PC-9 (cell line): ENCODE measurements at regions not wholly inside any gene's neighbourhood (a gene's known extent, or its start where the extent isn't known, plus 50 kb on each side); places are given as distances from the start of the nearest gene placed in this dataset.

ENCODE experiments used
- BruUV-seq: library from RNA; stranded (reverse); fragments of 400-500 nt; replicated peaks from 2 replicates; lab custom pipeline; 2021; lab: Mats Ljungman, UMichigan
- CTCF ChIA-PET: fragments of 300-600 bp; sonication (Branson Sonifier 250); formaldehyde crosslinking; loops from one replicate; lab custom pipeline; 2022; ENCODE audit warnings: antibody characterized with exemption; lab: Charles Lee
- POLR2A ChIA-PET: fragments of 300-600 bp; sonication (Branson Sonifier 250); formaldehyde crosslinking; loops from one replicate; lab custom pipeline; 2022; ENCODE audit warnings: antibody characterized with exemption; ENCODE audit not compliant: unreplicated experiment; lab: Charles Lee
- DNase-seq, 2 experiments: peaks; one replicate each; pipeline versions ENCODE4 v3.0.0 to v3.0.0-alpha.2; 2015 to 2022; ENCODE audit warnings: mixed read lengths in 1 of 2
- H2AFZ ChIP-seq: fragments of 200-600 bp; sonication (generic); 2 replicates; pipeline ENCODE4 v1.8.1; 2017; ENCODE audit warnings: antibody characterized with exemption
- H3F3A ChIP-seq: fragments of 200-600 bp; sonication (generic); 2 replicates; pipeline ENCODE4 v1.8.1; 2017; ENCODE audit warnings: antibody characterized with exemption, mild to moderate bottlenecking, low read depth; ENCODE audit not compliant: insufficient read depth
- H3K27ac ChIP-seq: fragments of 200-600 bp; sonication (generic); 2 replicates; pipeline ENCODE4 v1.6.1; 2016; ENCODE audit warnings: mixed run types
- H3K27me3 ChIP-seq: fragments of 200-600 bp; sonication (generic); 2 replicates; pipeline ENCODE4 v1.6.1; 2016; ENCODE audit warnings: low read depth, mixed run types; ENCODE audit not compliant: insufficient read depth
- H3K36me3 ChIP-seq: fragments of 200-600 bp; sonication (generic); 2 replicates; pipeline ENCODE4 v1.6.1; 2016; ENCODE audit warnings: low read depth, mixed run types
- H3K4me1 ChIP-seq: fragments of 200-600 bp; sonication (generic); replicated peaks from 2 replicates; pipeline ENCODE4 v1.6.1; 2016; ENCODE audit warnings: mixed run types; ENCODE audit not compliant: insufficient read depth
- H3K4me2 ChIP-seq: fragments of 200-600 bp; sonication (generic); 2 replicates; pipeline ENCODE4 v1.6.1; 2017; ENCODE audit warnings: mixed run types
- H3K4me3 ChIP-seq: fragments of 200-600 bp; sonication (generic); 2 replicates; pipeline ENCODE4 v1.6.1; 2016; ENCODE audit warnings: mixed run types
- H3K79me2 ChIP-seq: fragments of 200-600 bp; sonication (generic); 2 replicates; pipeline ENCODE4 v1.6.1; 2017; ENCODE audit warnings: low read depth, mixed run types
- H3K9me2 ChIP-seq: fragments of 200-600 bp; sonication (generic); 2 replicates; pipeline ENCODE4 v1.8.1; 2017; ENCODE audit warnings: mild to moderate bottlenecking; ENCODE audit not compliant: insufficient read depth
- H3K9me3 ChIP-seq: fragments of 200-600 bp; sonication (generic); 2 replicates; pipeline ENCODE4 v1.8.1; 2016; ENCODE audit warnings: low read depth; ENCODE audit not compliant: insufficient read depth
- H4K20me1 ChIP-seq: fragments of 200-600 bp; sonication (generic); 2 replicates; pipeline ENCODE4 v1.8.1; 2017; ENCODE audit not compliant: insufficient read depth
- EZH2 ChIP-seq: fragments of 200-600 bp; sonication (generic); IDR thresholded peaks from 2 replicates; pipeline ENCODE4 v1.8.0; 2017; ENCODE audit warnings: antibody characterized with exemption, low read depth
- intact Hi-C: fragments of 100-400 bp; cut with micrococcal nuclease; formaldehyde crosslinking; loops from one replicate; pipeline ENCODE4 v1.10.0; 2022; ENCODE audit not compliant: unreplicated experiment
- TF ChIP-seq, protein P1 (sequence below): fragments of 200-600 bp; sonication (generic); conservative IDR thresholded peaks from 2 replicates; pipeline ENCODE4 v1.6.1; 2017; ENCODE audit warnings: mixed run types, antibody characterized with exemption, mild to moderate bottlenecking, moderate library complexity

DNA sequence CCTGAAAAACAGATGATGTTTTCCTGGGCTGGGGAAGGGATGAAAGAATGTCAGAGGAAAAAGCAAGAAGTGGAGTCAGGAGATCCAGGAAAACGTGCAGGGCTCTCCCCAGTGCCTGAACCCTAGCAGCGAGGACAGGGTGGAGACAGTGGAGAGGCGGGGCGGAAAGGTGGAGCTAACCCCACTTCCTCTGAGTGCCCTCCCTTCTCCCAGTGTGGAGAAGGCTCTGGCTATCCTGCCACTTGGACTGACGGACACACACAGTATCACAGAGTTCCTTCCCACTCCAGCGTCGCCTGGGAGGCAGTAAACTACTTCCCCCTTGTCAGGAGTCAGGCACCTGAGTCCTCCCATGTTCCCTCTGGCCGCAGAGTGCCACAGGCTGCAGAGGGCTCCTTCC, 125.3 kb upstream of the CHRNA7 start:
- TF ChIP-seq, protein P1, sequence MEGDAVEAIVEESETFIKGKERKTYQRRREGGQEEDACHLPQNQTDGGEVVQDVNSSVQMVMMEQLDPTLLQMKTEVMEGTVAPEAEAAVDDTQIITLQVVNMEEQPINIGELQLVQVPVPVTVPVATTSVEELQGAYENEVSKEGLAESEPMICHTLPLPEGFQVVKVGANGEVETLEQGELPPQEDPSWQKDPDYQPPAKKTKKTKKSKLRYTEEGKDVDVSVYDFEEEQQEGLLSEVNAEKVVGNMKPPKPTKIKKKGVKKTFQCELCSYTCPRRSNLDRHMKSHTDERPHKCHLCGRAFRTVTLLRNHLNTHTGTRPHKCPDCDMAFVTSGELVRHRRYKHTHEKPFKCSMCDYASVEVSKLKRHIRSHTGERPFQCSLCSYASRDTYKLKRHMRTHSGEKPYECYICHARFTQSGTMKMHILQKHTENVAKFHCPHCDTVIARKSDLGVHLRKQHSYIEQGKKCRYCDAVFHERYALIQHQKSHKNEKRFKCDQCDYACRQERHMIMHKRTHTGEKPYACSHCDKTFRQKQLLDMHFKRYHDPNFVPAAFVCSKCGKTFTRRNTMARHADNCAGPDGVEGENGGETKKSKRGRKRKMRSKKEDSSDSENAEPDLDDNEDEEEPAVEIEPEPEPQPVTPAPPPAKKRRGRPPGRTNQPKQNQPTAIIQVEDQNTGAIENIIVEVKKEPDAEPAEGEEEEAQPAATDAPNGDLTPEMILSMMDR: no peak
- TF ChIP-seq EZH2: no peak
- Histone ChIP-seq H3K36me3 (no peaks in the 10 kb centered on the region), H3K9me2 (no peaks in the 10 kb centered on the region), H3K4me3 (no peak overlapping the region), H4K20me1 (no peaks in the 10 kb centered on the region), H3F3A (no peaks in the 10 kb centered on the region), H3K27ac (no peak overlapping the region), H3K79me2 (no peaks in the 10 kb centered on the region), H2AFZ (no peak overlapping the region), H3K4me2 (no peak overlapping the region), H3K27me3 (0 out of 2 replicates have a peak, but pooled peaks cover 5% of the 10 kb centered on the region), H3K4me1 (no peaks in the 10 kb centered on the region), H3K9me3 (no peaks in the 10 kb centered on the region)
- no peak for DNase-seq
- no TSS peak for BruUV-seq
- ChIA-PET CTCF (no interaction called here), POLR2A (no interaction called here)
- intact Hi-C loops: no loop called here

DNA sequence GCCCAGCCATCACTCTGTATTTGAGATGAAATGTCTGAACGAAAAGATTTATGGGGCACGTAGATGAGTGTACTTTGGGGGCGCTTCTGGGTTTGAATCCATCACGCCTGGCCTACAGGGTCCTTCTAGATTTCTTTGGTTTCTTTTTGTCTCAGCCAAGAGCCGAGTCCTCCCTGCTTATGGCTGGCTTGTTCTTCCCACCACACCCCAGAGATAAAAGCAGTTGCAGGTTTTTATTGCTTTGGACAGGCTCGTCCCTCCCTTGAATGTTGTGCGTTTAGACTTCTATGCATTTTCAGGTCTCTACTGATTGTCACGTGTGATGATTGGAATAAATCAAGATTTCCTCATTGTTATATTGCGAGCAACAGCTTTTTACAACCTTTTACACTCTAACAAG, 104.8 kb upstream of the CHRNA7 start:
- no peaks in the 10 kb centered on the region for H3K9me3 ChIP-seq
- POLR2A ChIA-PET: no interaction called here
- no TSS peak for BruUV-seq
- intact Hi-C loops: no loop called here
- no peak overlapping the region for H2AFZ ChIP-seq
- H3K27me3 ChIP-seq: peaks cover 17% of the 10 kb centered on the region; the same call in 1 of the 2 replicates
- H3F3A ChIP-seq: no peaks in the 10 kb centered on the region
- H3K36me3 ChIP-seq: no peaks in the 10 kb centered on the region
- no peaks in the 10 kb centered on the region for H3K4me1 ChIP-seq
- no peak for TF ChIP-seq EZH2
- TF ChIP-seq, protein P1: no peak
- no peaks in the 10 kb centered on the region for H4K20me1 ChIP-seq
- no peak for DNase-seq
- no peaks in the 10 kb centered on the region for H3K79me2 ChIP-seq
- H3K27ac ChIP-seq: no peak overlapping the region
- H3K9me2 ChIP-seq: no peaks in the 10 kb centered on the region
- no peak overlapping the region for H3K4me2 ChIP-seq
- H3K4me3 ChIP-seq: no peak overlapping the region
- CTCF ChIA-PET: no interaction called here

DNA sequence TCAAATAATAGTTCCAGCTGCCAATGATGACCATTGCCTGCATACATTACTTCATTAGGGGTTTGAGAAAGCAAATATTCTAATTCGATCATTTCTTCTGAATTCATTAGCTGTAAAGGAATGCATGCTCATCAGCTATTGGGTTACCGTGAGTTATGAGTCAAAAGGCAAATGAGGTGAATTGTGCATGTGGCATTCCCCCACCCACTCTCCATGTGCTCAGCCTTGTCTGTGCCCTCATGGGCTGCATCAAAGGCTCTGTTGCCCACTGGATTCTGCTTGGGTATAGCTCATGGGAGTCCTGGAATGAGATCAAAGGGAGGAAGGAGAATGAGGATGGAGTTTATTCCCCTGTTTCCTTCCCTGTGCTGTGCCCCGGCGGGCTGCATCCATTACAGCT, 99.3 kb upstream of the CHRNA7 start:
- Histone ChIP-seq H3K9me3 (no peaks in the 10 kb centered on the region), H3K9me2 (no peaks in the 10 kb centered on the region), H4K20me1 (no peaks in the 10 kb centered on the region), H3K4me3 (no peak overlapping the region), H3K4me1 (no peaks in the 10 kb centered on the region), H3K79me2 (no peaks in the 10 kb centered on the region), H3K27me3 (peaks cover 22% of the 10 kb centered on the region; the same call in 1 of the 2 replicates), H3F3A (no peaks in the 10 kb centered on the region), H3K27ac (no peak overlapping the region), H3K4me2 (no peak overlapping the region), H3K36me3 (no peaks in the 10 kb centered on the region), H2AFZ (no peak overlapping the region)
- BruUV-seq: no TSS peak
- intact Hi-C loops: no loop called here
- no peak for DNase-seq
- ChIA-PET CTCF (no interaction called here), POLR2A (no interaction called here)
- TF ChIP-seq EZH2: no peak
- TF ChIP-seq, protein P1: no peak
